ENCODE measurements at regions not wholly inside any gene's neighbourhood (a gene's known extent, or its start where the extent isn't known, plus 50 kb on each side); places are given as distances from the start of the nearest gene placed in this dataset.

- DNase-seq = no peak
These were observed 50.9 kb downstream of the TNP1 start for GRCh38 chr2:216808805-216809425.

GRCh38 chr2:216807857-216808272 lies 52.0 kb downstream of the TNP1 start:
- no peak for DNase-seq

- DNase-seq = no peak
These were observed 55.2 kb downstream of the TNP1 start for GRCh38 chr2:216804357-216805350.

DNA sequence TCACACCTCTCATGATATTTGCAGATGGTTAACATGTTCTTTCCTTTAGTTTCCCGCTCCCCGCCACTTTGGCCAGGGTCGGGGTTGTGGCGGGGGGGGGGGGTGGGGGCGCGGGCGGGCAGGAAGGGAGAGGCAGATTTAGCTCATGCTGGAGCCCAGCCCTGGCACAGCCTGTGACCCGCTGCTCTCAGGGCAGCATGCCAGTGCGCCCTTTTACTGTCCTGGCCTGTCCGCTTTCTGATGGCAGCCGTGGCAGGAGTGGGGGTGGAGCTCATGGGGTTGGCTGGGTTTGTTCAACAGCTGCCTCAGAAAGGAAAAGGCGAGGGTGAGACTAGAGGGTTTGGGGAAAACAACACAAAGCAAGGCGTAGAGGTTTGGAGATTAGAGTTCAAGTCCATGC lies 56.1 kb downstream of the TNP1 start:
- DNase-seq = no peak

DNA sequence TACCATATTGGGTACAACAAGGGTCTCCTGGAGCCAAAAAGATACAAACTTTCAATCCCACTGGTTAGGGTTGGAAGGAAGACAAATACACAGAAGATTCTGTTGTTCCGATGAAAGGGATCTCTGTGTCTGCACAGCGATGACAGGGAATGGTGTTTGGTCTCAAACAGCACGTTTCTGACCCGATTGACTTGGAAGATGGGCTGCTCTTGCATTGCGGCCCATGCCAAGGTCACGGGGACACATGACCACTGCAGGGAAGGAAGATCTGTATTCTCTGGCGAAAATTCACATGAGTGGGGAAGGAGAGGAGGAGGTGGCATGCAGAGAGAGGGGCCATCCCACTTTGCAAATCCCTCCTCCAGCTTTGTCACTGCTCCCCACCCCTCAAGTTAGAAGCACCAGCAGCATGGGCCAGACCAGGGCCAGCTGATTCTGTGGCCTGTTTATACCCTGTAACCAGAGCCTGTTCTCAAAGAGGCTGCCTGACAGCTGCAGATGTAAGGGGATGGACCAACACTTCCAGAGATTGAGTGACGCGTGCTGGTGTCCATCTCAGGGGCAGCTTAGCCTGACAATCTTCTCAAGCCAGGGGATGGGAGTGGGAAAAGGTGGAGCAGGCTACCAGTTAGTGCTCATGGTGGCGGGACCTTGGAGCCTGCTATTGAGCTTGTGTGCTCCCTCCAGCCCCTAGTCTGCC lies 57.2 kb downstream of the TNP1 start:
- no peak for DNase-seq

- DNase-seq = no peak
These were observed 59.0 kb downstream of the TNP1 start for GRCh38 chr2:216800836-216801235.

- DNase-seq = no peak
These were observed 59.9 kb downstream of the TNP1 start for GRCh38 chr2:216799873-216800431.

DNA sequence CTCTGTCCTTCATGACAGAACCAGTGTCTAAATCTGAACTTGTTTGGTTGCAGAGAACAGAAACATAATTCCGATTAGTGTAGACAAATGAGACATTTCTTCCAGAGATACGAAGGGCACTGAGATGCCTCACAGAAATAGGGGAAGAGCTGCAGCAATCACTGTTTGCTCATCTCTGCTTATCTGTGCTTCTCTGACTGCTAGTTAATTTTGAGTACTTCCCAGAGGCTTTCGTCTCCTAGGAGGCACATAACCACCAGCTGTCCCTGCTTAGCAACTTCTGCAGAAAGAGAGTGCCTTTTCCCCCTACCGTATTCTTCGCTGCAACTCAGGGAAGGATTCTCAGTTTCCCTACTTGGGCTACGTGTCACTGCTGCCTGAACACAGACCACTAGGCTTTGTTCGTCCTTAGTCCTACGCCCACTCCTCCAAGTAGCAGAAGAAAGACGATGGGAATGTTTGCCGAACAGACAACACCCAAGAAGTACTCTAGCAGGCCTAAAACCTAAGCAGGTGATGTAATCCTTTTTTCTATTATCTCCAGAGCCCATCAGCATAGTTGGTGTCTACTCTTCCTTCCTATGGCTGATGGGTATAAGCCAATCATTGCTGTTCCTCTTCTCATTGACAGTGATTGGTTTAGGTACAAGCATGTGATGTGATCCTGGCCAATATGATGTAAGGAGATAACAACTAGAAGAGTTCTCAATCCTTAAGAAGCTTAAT lies 63.6 kb downstream of the TNP1 start:
- DNase-seq = no peak

GRCh38 chr2:216793386-216793785 lies 66.5 kb downstream of the TNP1 start:
- no peak for DNase-seq

- DNase-seq = no peak
These were observed 67.4 kb downstream of the TNP1 start for GRCh38 chr2:216792222-216793021.

DNA sequence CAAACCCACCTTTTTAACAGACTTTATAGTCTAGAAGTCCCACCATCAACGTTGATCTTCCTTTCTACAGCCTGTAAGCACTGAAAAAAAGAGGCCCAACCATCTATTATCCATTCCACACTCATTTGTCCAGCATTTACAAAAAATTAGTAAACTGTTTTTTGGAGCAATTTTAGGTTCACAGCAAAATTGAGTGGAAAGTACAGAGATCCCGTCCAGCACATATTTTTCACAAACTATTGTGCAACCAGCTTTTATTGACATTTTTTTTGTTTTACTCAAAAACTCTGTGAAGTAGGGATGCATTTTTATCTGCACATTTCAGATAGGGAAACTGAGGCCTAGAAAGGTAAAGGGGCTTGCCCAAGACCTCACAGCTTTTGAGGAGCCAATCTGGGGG lies 68.6 kb downstream of the TNP1 start:
- DNase-seq = no peak

GRCh38 chr2:216789081-216789480 lies 70.8 kb downstream of the TNP1 start:
- no peak for DNase-seq

GRCh38 chr2:216787851-216788540 lies 71.9 kb downstream of the TNP1 start:
- DNase-seq = no peak

DNA sequence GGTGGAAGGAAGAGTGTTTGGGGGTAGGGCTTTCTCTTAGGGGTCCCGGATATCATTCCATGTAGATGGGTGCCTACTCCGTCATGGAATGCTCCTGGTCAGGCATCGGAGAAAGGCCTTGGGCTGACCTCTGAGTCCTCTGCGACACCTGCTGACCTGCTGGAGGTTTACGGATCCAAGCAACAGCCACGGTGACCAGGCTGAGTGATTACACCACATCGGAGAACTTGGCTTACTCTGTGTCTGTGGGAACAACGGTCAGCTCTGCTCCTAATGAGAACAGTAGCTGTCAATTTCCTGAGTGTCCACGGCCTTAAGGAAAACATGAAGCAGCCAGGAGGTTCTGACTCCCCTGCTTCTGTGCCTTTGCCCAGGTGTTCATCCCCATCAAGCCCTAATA lies 73.2 kb downstream of the TNP1 start:
- no peak for DNase-seq

DNA sequence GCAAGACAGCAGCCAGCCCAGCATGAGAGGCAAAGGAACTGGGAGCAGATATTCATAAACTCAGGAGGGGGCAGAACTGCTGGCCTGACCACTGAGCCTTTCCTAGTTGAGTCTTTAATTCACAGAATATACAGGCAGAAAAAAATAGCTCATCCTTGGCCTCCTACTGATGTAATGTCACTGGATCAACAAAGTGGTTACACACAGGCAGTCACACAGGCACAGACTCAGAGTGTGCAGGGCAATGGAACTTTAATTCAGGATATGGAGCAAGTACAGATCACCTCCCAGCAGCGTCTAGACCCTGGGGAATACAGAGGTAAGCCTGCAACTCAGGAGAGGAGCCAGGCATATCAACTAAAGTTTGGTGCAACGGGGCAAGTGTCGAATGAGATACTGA lies 75.4 kb downstream of the TNP1 start:
- no peak for DNase-seq

DNA sequence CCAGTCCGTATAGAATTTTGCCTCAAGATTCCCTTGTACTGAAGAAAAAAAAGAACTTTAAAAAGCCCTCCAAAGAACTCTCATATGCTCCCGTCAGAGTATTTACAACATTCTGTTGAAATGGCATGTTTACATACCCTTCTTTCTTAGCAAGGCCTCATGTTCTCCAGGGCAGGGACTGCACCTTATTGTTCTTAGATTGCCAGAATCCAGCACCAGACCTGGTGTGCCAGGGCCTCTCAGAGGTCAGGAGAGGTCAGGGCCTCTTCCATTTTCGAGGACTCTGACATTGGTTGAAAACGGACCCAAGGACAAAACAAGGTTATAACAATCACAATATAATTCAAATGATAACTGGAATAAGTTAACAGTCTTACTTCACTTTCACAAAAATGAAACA lies 78.2 kb downstream of the TNP1 start:
- DNase-seq = no peak

DNA sequence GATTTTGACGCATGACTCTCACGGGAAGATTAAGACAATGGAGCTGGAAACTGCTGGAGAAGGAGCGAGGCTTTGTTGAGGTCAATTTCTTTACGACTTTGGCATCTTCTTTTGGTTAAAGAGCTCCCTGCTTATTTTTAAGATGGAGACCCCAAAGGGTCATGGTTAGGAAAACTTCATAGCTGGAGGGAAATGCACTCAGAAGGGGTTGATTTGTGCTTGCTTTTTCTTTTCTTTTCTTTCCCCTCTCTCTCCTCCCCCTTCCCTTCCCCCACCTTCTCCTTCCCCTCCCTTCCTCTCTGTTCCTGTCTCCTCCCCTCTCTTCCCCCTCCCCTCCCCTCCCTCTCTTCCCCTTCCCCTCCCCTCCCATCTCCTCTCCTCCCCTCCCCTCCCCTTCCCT lies 79.0 kb downstream of the TNP1 start:
- no peak for DNase-seq

- peak in 1 of 2 donors; percentile 21 for DNase-seq
These were observed 82.1 kb downstream of the TNP1 start for GRCh38 chr2:216777637-216778273.

DNA sequence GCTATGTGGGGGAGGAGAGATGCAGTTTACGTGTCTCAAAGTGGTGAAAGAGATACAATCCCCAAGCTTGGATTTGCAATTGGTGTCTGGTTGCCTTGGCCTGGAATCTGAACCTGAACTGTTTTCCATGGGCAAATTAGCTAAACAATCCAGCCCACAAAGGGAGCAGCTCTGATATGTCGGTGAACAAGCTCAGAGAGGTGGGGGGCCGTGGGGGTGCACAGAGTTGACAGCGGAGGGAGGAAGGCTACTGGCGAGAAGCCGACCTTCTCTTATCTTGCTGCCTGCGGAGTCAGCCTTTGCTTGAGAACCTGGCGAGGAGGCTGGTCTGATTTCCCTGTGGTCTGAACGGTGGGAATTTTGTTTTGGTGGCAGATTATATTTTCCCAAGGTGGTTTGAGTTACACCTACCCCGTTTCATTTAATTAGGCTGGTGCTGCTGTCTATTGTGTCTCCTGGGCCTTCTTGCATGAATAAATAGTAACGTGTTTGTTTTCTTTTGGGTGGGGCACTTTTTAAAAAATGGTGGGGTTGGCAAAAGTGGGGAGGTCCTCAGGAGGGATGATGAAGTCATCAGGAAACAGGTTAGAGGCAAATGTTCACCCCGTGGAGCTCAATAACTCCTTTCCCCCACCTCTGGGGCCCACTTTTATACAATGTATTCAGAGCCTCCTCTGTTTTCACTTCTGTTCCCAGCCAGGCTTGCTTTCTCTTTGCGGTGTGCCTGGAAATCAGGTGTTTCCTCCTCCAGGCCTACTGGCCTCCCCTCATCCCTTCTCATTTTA lies 80.9 kb upstream of the IGFBP5 start:
- no peak for DNase-seq

DNA sequence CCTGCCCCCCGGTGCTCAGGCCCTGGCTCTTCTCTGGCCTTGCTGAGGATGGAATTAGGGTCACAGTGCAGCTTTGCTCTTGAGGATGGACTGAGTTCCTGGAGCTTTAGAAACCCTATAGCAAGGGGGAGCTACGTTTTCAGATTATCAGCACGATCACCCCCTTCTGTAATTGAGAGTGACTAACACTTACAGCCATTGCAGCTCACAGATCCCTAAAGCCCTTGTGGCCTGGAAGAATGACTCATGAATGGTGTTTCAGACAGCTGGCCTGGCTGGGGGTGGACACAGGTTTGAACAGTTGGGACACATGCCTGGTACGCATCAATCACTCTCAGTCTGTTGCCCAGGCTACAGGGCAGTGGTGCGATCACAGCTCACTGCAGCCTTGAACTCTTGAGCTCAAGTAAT lies 79.7 kb upstream of the IGFBP5 start:
- DNase-seq = no peak
